SU-DHL-6 (cell line): ENCODE measurements at regions not wholly inside any gene's neighbourhood (a gene's known extent, or its start where the extent isn't known, plus 50 kb on each side); places are given as distances from the start of the nearest gene placed in this dataset.
A peak's percentile ranks its signal among the peaks of the same experiment; 100 is the strongest.

Experiments used
- H2AFZ ChIP-seq: fragments of 200-600 bp; sonication (generic); 2 replicates; pipeline ENCODE4 v1.6.1; 2014; ENCODE audit warnings: low read depth, mild to moderate bottlenecking, moderate library complexity, mixed read lengths, antibody characterized with exemption, low read length; ENCODE audit not compliant: severe bottlenecking
- H3F3A ChIP-seq: fragments of 200-600 bp; shearing (Covaris generic); 2 replicates; pipeline ENCODE4 v1.6.0; 2016; ENCODE audit warnings: antibody characterized with exemption, mild to moderate bottlenecking; ENCODE audit not compliant: insufficient read depth
- H3K27ac ChIP-seq: fragments of 200-600 bp; sonication (generic); 2 replicates; pipeline ENCODE4 v1.5.1; 2016; ENCODE audit warnings: low read depth, mild to moderate bottlenecking, low read length, moderate library complexity, mixed read lengths
- H3K27me3 ChIP-seq: fragments of 200-600 bp; sonication (generic), shearing (Covaris generic); 2 replicates; pipeline ENCODE4 v1.6.0; 2014; ENCODE audit warnings: mild to moderate bottlenecking, low read length
- H3K36me3 ChIP-seq: fragments of 200-600 bp; sonication (generic); 2 replicates; pipeline ENCODE4 v1.6.1; 2014; ENCODE audit warnings: mild to moderate bottlenecking, low read length, mixed read lengths
- H3K4me2 ChIP-seq: fragments of 300-600, 200-600 bp; shearing (Covaris generic), sonication (generic); 2 replicates; pipeline ENCODE4 v1.6.0; 2014; ENCODE audit warnings: low read length, low read depth, mild to moderate bottlenecking; ENCODE audit not compliant: poor library complexity, severe bottlenecking
- H3K4me3 ChIP-seq: fragments of 200-600 bp; sonication (generic); 2 replicates; pipeline ENCODE4 v1.5.1; 2014; ENCODE audit warnings: antibody characterized with exemption, low read length, mild to moderate bottlenecking, mixed read lengths; ENCODE audit not compliant: insufficient read depth, poor library complexity, severe bottlenecking
- H3K79me2 ChIP-seq: fragments of 200-600 bp; sonication (generic); 2 replicates; pipeline ENCODE4 v1.6.1; 2014; ENCODE audit warnings: mild to moderate bottlenecking, low read length, moderate library complexity; ENCODE audit not compliant: insufficient read depth
- H3K9ac ChIP-seq: fragments of 200-600 bp; sonication (generic); 2 replicates; pipeline ENCODE4 v1.7.0; 2014; ENCODE audit warnings: mild to moderate bottlenecking, low read length
- H3K9me2 ChIP-seq: fragments of 200-600 bp; sonication (generic); replicated peaks from 2 replicates; pipeline ENCODE4 v1.6.1; 2014; ENCODE audit warnings: low read length; ENCODE audit not compliant: insufficient read depth
- H3K9me3 ChIP-seq: fragments of 200-600 bp; sonication (generic); 2 replicates; pipeline ENCODE4 v1.6.1; 2014; ENCODE audit warnings: low read length, mixed read lengths; ENCODE audit not compliant: insufficient read depth
- H4K20me1 ChIP-seq: fragments of 200-600 bp; sonication (generic); 2 replicates; pipeline ENCODE4 v1.6.1; 2014; ENCODE audit warnings: low read depth, mild to moderate bottlenecking, antibody characterized with exemption, low read length, moderate library complexity, mixed read lengths
- EZH2phosphoT487 ChIP-seq: fragments of 200-600 bp; sonication (generic), shearing (Covaris generic); conservative IDR thresholded peaks from 2 replicates; pipeline ENCODE4 v1.6.1; 2018; ENCODE audit warnings: mild to moderate bottlenecking, antibody characterized with exemption, low read length, moderate library complexity, mixed read lengths
- TF ChIP-seq, protein P1 (sequence below): fragments of 200-600 bp; sonication (generic); IDR thresholded peaks from one replicate; pipeline ENCODE4 v1.5.1; 2017; ENCODE audit warnings: antibody characterized with exemption, mild to moderate bottlenecking, low read length, moderate library complexity; ENCODE audit not compliant: insufficient read depth, poor library complexity, severe bottlenecking

DNA sequence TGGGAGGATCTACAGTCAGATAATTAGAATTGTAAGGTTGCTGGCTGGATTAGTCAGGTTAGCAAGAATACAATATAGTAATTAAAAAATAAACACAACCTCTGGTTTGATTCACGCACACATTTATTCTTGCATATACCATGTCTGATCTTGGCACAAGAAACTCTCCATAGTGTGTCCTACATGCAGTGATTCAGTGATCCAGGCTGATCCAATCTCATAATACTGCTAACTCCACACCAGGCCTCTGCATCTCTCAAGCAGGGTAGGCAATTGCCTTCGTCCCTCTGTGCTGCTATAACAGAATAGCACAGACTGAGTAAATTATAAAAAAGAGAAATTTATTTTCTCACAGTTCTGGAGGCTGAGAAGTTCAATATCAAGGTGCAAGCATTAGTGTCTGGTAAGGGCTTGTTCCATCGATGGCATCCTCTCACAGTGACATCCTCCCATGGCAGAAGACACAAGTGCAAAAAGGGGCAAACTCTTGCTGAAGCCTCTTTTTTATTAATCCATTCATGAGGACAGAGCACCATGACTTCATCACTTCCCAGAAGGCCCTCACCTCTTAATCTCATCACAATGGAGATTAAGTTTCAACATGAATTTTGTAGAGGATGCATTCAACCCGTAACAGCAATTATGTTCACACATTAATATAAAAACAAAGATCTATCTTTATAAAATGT, 741.0 kb upstream of the NCAM2 start:
- H4K20me1 ChIP-seq = no peaks in the 10 kb centered on the region
- H3K9me3 ChIP-seq = no peaks in the 10 kb centered on the region
- no peak overlapping the region for H3K4me3 ChIP-seq
- H3K4me2 ChIP-seq = no peak overlapping the region
- no peaks in the 10 kb centered on the region for H3K36me3 ChIP-seq
- H3F3A ChIP-seq = no peaks in the 10 kb centered on the region; the same call in 1 of the 2 replicates
- H3K79me2 ChIP-seq = no peaks in the 10 kb centered on the region
- peak overlapping the region; percentile 46 for H2AFZ ChIP-seq
- H3K27me3 ChIP-seq = no peaks in the 10 kb centered on the region
- no peak overlapping the region for H3K27ac ChIP-seq
- TF ChIP-seq, protein P1, sequence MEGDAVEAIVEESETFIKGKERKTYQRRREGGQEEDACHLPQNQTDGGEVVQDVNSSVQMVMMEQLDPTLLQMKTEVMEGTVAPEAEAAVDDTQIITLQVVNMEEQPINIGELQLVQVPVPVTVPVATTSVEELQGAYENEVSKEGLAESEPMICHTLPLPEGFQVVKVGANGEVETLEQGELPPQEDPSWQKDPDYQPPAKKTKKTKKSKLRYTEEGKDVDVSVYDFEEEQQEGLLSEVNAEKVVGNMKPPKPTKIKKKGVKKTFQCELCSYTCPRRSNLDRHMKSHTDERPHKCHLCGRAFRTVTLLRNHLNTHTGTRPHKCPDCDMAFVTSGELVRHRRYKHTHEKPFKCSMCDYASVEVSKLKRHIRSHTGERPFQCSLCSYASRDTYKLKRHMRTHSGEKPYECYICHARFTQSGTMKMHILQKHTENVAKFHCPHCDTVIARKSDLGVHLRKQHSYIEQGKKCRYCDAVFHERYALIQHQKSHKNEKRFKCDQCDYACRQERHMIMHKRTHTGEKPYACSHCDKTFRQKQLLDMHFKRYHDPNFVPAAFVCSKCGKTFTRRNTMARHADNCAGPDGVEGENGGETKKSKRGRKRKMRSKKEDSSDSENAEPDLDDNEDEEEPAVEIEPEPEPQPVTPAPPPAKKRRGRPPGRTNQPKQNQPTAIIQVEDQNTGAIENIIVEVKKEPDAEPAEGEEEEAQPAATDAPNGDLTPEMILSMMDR = no peak
- no peak for TF ChIP-seq EZH2phosphoT487
- H3K9me2 ChIP-seq = no peaks in the 10 kb centered on the region
- no peak overlapping the region for H3K9ac ChIP-seq

DNA sequence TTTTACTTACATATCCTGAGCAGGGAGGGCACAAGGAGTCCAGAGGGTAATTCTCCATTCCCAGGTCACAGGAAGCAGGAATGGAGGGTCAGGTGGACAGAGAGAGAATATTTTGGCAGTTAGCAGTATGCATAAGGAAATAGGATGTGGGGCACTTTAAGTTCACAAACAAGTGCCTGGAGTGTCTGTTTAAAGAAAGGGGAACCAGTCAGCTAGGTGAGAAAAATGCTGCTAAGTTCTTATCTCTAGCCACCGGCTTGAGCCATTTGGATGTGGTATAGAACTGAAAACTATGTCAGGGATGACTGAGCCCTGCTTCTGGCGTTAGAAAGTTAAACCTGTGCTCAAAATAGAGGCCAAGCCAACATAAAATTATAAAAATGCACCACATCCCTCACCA, 739.7 kb upstream of the NCAM2 start:
- H3K9ac ChIP-seq = no peak overlapping the region

DNA sequence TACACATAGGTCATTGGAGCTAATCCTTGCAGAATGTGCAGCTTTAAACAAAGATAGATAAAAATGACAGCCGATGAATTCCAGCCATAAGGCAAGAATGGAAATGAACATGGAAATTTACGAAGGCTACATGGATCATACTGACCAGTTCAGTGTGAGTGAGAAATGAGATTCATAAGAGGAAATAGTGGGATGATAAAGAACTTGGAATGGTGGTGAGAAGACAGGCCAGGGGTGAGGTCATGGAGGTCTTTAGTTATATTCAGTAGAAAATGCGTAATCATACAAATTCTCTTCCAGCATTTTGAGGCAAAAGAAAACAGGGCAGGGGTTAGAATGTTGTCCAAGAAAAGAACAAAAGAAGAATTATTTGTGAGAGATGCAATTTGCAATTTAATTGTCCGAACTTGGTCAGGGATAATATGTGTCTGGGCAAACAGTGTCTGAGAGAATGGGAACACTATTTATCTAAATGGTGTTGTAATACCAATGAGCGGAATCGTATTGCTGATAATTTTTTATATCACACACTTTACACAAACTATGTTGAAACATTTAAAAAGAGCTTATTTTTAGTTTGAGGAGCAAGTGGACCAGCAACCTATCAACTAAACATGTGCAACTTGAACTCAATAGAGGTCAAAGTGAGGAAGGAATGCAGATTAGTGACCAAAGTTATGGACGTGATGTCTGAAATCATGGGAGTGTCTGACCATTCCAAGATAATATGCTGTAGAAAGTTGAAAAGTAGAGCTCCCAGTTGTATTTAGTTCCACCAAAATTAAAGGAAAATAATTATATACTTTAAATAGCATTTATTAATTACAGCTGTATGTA, 739.0 kb upstream of the NCAM2 start:
- Histone ChIP-seq H3K4me3 (no peak overlapping the region), H3F3A (no peaks in the 10 kb centered on the region; the same call in 1 of the 2 replicates), H3K27ac (no peak overlapping the region), H3K9me2 (no peaks in the 10 kb centered on the region), H3K4me2 (no peak overlapping the region), H3K79me2 (no peaks in the 10 kb centered on the region), H4K20me1 (no peaks in the 10 kb centered on the region), H3K36me3 (no peaks in the 10 kb centered on the region), H3K9me3 (no peaks in the 10 kb centered on the region; the same call in 1 of the 2 replicates), H3K9ac (no peak overlapping the region), H3K27me3 (no peaks in the 10 kb centered on the region), H2AFZ (no peak overlapping the region)
- TF ChIP-seq EZH2phosphoT487 = no peak
- TF ChIP-seq, protein P1 = no peak

More for the DNA sequence above, 739.7 kb upstream of the NCAM2 start:
- Histone ChIP-seq H3K27ac (no peak overlapping the region), H2AFZ (peak overlapping the region; percentile 46), H4K20me1 (no peaks in the 10 kb centered on the region), H3K9me2 (no peaks in the 10 kb centered on the region), H3K4me2 (no peak overlapping the region), H3K27me3 (no peaks in the 10 kb centered on the region), H3K79me2 (no peaks in the 10 kb centered on the region), H3K36me3 (no peaks in the 10 kb centered on the region), H3F3A (no peaks in the 10 kb centered on the region; the same call in 1 of the 2 replicates), H3K9me3 (no peaks in the 10 kb centered on the region), H3K4me3 (no peak overlapping the region)
- TF ChIP-seq, protein P1 = no peak
- no peak for TF ChIP-seq EZH2phosphoT487
